B cell (primary cell): ENCODE measurements at regions not wholly inside any gene's neighbourhood (a gene's known extent, or its start where the extent isn't known, plus 50 kb on each side); places are given as distances from the start of the nearest gene placed in this dataset.

Experiments
- CTCF ChIP-seq: fragments of 200-600 bp; IDR thresholded peaks from one replicate; pipeline ENCODE4 v1.8.0; 2022; ENCODE audit warnings: antibody characterized with exemption, mild to moderate bottlenecking
- EZH2 ChIP-seq: IDR thresholded peaks from 2 replicates; pipeline ENCODE4 v1.6.1; 2012; ENCODE audit warnings: borderline replicate concordance, low read depth, mild to moderate bottlenecking, moderate library complexity, low read length; ENCODE audit not compliant: insufficient read depth, poor library complexity, severe bottlenecking

DNA sequence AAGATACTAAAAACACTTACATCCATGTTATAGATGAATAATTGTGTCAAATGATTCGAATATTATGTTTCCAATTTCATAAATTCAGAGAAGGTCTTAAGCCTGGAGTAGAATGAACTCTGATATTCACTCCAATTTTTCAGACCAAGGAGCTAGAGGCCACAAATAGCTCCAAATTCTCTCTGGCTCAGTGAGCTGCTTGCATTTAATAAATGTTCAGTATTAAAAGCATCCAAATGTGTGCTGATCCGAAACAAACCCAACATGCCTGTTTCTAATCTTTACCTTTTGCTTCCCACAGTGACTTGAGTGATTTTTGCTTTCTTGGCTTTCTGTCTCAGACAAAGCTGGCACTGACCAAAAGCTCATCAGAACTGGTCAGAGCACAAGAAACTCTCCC, 291.4 kb downstream of the CCDC85A start:
- TF ChIP-seq EZH2 (no peak), CTCF (no peak)
